ENCODE measurements at regions not wholly inside any gene's neighbourhood (a gene's known extent, or its start where the extent isn't known, plus 50 kb on each side); places are given as distances from the start of the nearest gene placed in this dataset.

DNA sequence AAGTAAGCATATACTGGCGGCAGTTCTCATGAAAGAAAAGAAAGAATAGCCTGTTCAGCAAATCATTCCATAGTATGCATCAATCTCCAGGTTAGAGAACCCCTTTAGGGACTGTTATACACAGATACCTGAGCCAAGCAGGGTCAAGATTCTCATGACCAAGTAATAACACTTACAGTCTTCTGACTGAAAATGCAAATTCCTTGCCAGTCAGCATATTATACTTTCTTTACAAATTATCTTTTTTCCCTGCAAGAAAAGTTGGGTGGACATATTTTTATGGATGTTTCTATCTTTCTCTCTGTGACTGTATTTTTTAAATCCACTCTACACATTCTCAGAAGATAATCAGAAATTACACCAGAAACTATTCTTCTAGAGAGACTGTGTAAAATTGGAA is 120.4 kb upstream of the COL5A2 start:
- no TSS peak for BruUV-seq (replicated peaks)
- H3K4me3 ChIP-seq (ENCODE audit: insufficient read depth, low read depth, low read length) = no peak overlapping the region
- ATAC-seq (ENCODE audit: low read depth) (no peak), DNase-seq (no peak)
- TF ChIP-seq ELK1 (IDR thresholded peaks at IDR 0.05; ENCODE audit: borderline replicate concordance, low read depth, low read length) (no peak), RFX5 (IDR thresholded peaks at IDR 0.05; ENCODE audit: low read depth, low read length) (no peak), MAFK (IDR thresholded peaks at IDR 0.05; ENCODE audit: low read depth, low read length) (peak; percentile 16; the same call in 1 of the 2 replicates), CTCF (conservative IDR thresholded peaks at IDR 0.05; ENCODE audit: low read depth, low read length) (no peak)
- CTCF ChIA-PET = no interaction called here
- no peaks in the 10 kb centered on the region for H3K27me3 ChIP-seq (ENCODE audit: control insufficient read depth, insufficient read depth, low read length)
- no peak overlapping the region for H4K91ac ChIP-seq (ENCODE audit: insufficient read depth, low read depth, low read length)
- no CpG with 5 or more reads among the region's 1 CpG for WGBS, 2 experiments (ENCODE audit: extremely low coverage in 2 of 2, insufficient read length in 1 of 2)
- dilution Hi-C loops (cut with HindIII; ENCODE audit: low sequenced_read_pairs, unreplicated experiment) = no loop called here
- intact Hi-C loops (cut with micrococcal nuclease) = no loop called here
- no peak overlapping the region for H2AK5ac ChIP-seq (ENCODE audit: low read depth, low read length)
- no peak overlapping the region for H3K56ac ChIP-seq (ENCODE audit: extremely low read depth, insufficient read depth, low read length)
- in situ Hi-C loops (cut with MboI; ENCODE audit: low sequenced_read_pairs) = loop anchor here (10.0 kb wide), 1 partner anchor 105 kb away; no protein-coding TSS in a partner anchor
- H3K4ac ChIP-seq (ENCODE audit: low read depth, low read length) = no peak overlapping the region
- no peaks in the 10 kb centered on the region for H3K9me3 ChIP-seq (ENCODE audit: control insufficient read depth, insufficient read depth, low read length)
- POLR2A ChIA-PET (ENCODE audit: unreplicated experiment) = no interaction called here
- no peak overlapping the region for H2BK120ac ChIP-seq (ENCODE audit: low read depth, low read length)
- no peak overlapping the region for H2BK5ac ChIP-seq (ENCODE audit: low read depth, low read length, poor library complexity, severe bottlenecking)
- no peak overlapping the region for H2AK9ac ChIP-seq (replicated peaks; ENCODE audit: low read depth, low read length, poor library complexity)
- H4K20me1 ChIP-seq (ENCODE audit: insufficient read depth, low read length) = no peaks in the 10 kb centered on the region
- no peak overlapping the region for H3K4me2 ChIP-seq (ENCODE audit: low read depth, low read length)
- H4K5ac ChIP-seq (ENCODE audit: low read depth, low read length) = no peak overlapping the region
- no peak overlapping the region for H3K27ac ChIP-seq (ENCODE audit: insufficient read depth, low read length)
- no peak overlapping the region for H4K8ac ChIP-seq (ENCODE audit: low read depth in 2 of 2, low read length in 2 of 2)
- H3K14ac ChIP-seq (replicated peaks; ENCODE audit: low read depth, low read length) = no peak overlapping the region
- H2AFZ ChIP-seq (replicated peaks; ENCODE audit: low read length, poor library complexity) = no peak overlapping the region
- H3K36me3 ChIP-seq (ENCODE audit: control insufficient read depth, insufficient read depth, low read length) = no peaks in the 10 kb centered on the region
- peaks cover 2% of the 10 kb centered on the region; the same call in 1 of the 2 replicates for H3K4me1 ChIP-seq (ENCODE audit: control insufficient read depth, insufficient read depth, low read length)
- no peak overlapping the region for H2BK20ac ChIP-seq (ENCODE audit: low read depth, low read length)
- H3K23ac ChIP-seq (ENCODE audit: low read depth, low read length) = no peak overlapping the region
- H2BK15ac ChIP-seq (ENCODE audit: low read depth, low read length) = no peak overlapping the region
- no peak overlapping the region for H3K9ac ChIP-seq (ENCODE audit: low read depth, low read length)
- no peak overlapping the region for H3K18ac ChIP-seq (ENCODE audit: low read depth, low read length)
- peaks cover 6% of the 10 kb centered on the region; the same call in 1 of the 2 replicates for H3K9me1 ChIP-seq (ENCODE audit: insufficient read depth, low read length)
- H3K79me1 ChIP-seq (ENCODE audit: low read depth in 1 of 2, low read length in 2 of 2) = 0 out of 4 replicates have a peak, but pooled peaks cover 0 to 6% of the 10 kb centered on the region in 2 experiments

Data from IMR-90 (cell line).